HEK293 (cell line): ENCODE measurements at regions not wholly inside any gene's neighbourhood (a gene's known extent, or its start where the extent isn't known, plus 50 kb on each side); places are given as distances from the start of the nearest gene placed in this dataset.

Experiments used
- KLF10 ChIP-seq: fragments of 450-650 bp; IDR thresholded peaks from 2 replicates; pipeline ENCODE4 v1.5.1; 2018; ENCODE audit warnings: missing biosample characterization, mild to moderate bottlenecking, missing genetic modification characterization
- ZBTB26 ChIP-seq: fragments of 450-650 bp; formaldehyde crosslinking; optimal IDR thresholded peaks from 2 replicates; pipeline ENCODE3; 2016; ENCODE audit warnings: missing biosample characterization, mild to moderate bottlenecking, missing genetic modification characterization
- ZBTB7A ChIP-seq: fragments of 450-650 bp; formaldehyde crosslinking; IDR thresholded peaks from 2 replicates; pipeline ENCODE4 v1.5.1; 2016; ENCODE audit warnings: low read depth, missing biosample characterization, missing genetic modification characterization

- TF ChIP-seq ZBTB7A (tag by site-specific recombination) (no peak), ZBTB26 (tag by site-specific recombination) (no peak), KLF10 (tag by site-specific recombination) (no peak)
These were observed 71.9 kb downstream of the TBX3 start for GRCh38 chr12:114612062-114612461.
